T47D (cell line): ENCODE measurements at regions not wholly inside any gene's neighbourhood (a gene's known extent, or its start where the extent isn't known, plus 50 kb on each side); places are given as distances from the start of the nearest gene placed in this dataset.

Experiments used
- DNase-seq, 2 experiments: peaks; one replicate each; pipeline versions ENCODE4 v3.0.0 to v3.0.0-alpha.2; 2011 to 2012; ENCODE audit warnings: low read depth in 1 of 2, low spot score in 1 of 2
- JUND ChIP-seq: IDR thresholded peaks from 2 replicates; pipeline ENCODE4 v1.6.1; 2012; ENCODE audit warnings: low read depth
- in situ Hi-C: cut with HindIII; loops from 2 replicates; pipeline ENCODE4 v1.10.0; 2016; ENCODE audit warnings: low sequenced_read_pairs, low pct_unique_long_range_greater_than_20kb

DNA sequence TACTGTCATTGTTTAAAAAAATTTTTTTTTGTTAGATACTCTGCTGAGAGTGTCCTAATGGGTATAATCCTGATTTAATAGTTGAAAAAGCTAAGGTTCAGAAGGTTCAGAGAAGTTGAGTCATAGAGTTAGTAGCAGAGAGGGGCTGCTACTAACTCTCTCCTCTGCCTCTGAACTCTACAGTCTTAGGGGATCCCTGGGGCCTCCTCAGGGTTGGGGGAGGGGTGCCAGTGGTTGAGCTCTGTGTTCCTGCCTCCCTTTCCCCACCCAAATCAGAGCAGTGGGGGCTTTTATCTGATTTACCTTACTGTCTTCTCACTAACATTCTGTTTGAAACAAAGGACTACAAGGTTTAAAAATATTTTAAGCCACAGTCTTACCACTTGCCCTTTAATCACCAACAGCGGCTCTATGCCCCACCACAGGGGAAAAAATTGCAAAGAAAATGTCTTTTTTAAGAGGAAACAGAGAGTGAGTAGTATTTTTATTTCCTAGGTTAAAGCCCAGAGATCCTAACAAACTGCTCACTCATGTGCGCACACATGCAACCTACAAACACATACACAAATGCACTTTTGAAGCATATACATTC, 102.2 kb upstream of the ATP6AP2 start:
- in situ Hi-C loops, result no loop called here
- DNase-seq, result no peak

DNA sequence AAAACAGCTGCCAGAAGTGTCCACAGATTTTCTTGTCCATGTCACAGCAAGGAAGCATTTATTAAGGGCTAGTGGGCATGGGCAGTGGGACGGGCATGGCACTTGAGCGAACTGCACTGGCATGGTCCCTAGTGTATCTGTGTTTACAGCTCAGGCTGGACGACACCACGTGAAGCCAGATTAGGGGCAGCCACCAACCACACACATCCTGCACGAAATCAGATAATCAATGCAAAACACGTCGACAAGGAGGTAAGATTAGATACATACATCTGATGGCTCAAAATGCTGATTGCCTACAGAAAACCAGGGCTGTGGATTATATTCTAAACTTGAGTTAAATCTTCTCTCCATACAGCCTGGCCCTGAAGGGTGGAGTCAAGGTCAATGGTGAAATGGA, 103.8 kb upstream of the ATP6AP2 start:
- no peak for TF ChIP-seq JUND
- DNase-seq, result no peak
- in situ Hi-C loops, result no loop called here

More for the DNA sequence above, 102.2 kb upstream of the ATP6AP2 start:
- no peak for TF ChIP-seq JUND

- in situ Hi-C loops, result no loop called here
- no peak for DNase-seq
- TF ChIP-seq JUND, result no peak
Observed at GRCh38 chrX:40474645-40475044, 106.1 kb upstream of the ATP6AP2 start.

- DNase-seq, result peak; percentile 50 to 85
- in situ Hi-C loops, result no loop called here
- TF ChIP-seq JUND, result no peak
Observed at GRCh38 chrX:40474205-40474626, 106.6 kb upstream of the ATP6AP2 start.

GRCh38 chrX:40473460-40474204, 107.1 kb upstream of the ATP6AP2 start:
- in situ Hi-C loops, result no loop called here
- TF ChIP-seq JUND, result no peak
- no peak for DNase-seq

GRCh38 chrX:40471965-40472648, 108.7 kb upstream of the ATP6AP2 start:
- TF ChIP-seq JUND, result no peak
- DNase-seq, result peak; percentile 44 to 82
- in situ Hi-C loops, result no loop called here

- peak in 1 of 2 experiments; percentile 68 for DNase-seq
- no peak for TF ChIP-seq JUND
- in situ Hi-C loops, result no loop called here
Observed at GRCh38 chrX:40470830-40471429, 109.8 kb upstream of the ATP6AP2 start.

DNA sequence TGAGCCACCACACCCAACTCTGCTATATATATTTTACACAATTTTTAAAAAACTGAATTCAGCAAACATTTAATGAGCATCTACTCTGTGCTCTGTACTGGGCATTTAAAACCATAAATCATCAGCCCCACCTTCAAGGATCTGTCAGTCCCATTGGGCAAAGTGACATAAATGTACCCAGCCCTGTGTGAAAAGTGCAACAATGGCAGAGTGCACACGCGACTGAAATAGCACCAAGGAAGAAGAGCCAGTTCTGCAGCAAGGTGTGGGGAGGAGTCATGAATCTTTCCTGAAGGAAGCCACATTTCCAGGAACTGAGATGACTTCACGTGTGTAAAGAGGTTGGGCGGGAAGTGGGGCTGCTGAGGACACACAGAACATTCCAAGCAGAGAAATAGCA, 111.5 kb upstream of the ATP6AP2 start:
- in situ Hi-C loops, result no loop called here
- TF ChIP-seq JUND, result no peak
- peak in 1 of 2 experiments; percentile 90 for DNase-seq

GRCh38 chrX:40468033-40468846, 112.5 kb upstream of the ATP6AP2 start:
- in situ Hi-C loops, result no loop called here
- DNase-seq, result peak; percentile 32 to 93
- no peak for TF ChIP-seq JUND

- no peak for DNase-seq
- TF ChIP-seq JUND, result no peak
- in situ Hi-C loops, result no loop called here
Observed at GRCh38 chrX:40467454-40467853, 113.3 kb upstream of the ATP6AP2 start.

- TF ChIP-seq JUND, result no peak
- DNase-seq, result no peak
- in situ Hi-C loops, result no loop called here
Observed at GRCh38 chrX:40465735-40466551, 114.8 kb upstream of the ATP6AP2 start.
